GM19043 (cell line): ENCODE measurements at regions not wholly inside any gene's neighbourhood (a gene's known extent, or its start where the extent isn't known, plus 50 kb on each side); places are given as distances from the start of the nearest gene placed in this dataset.

Source experiments
- ATAC-seq: cut with Tn5 transposase; IDR thresholded peaks from one replicate; pipeline ENCODE4 v1.9.1; 2021; ENCODE audit warnings: low read depth; ENCODE audit not compliant: unreplicated experiment

- no peak for ATAC-seq
Observed at GRCh38 chr3:132231633-132232032, 85.6 kb upstream of the ACP3 start.

- ATAC-seq: no peak
Observed at GRCh38 chr3:132232231-132232792, 84.9 kb upstream of the ACP3 start.

- ATAC-seq: peak; percentile 71
Observed at GRCh38 chr3:132236701-132237651, 80.2 kb upstream of the ACP3 start.

GRCh38 chr3:132237652-132238032 lies 79.6 kb upstream of the ACP3 start:
- no peak for ATAC-seq

- no peak for ATAC-seq
Observed at GRCh38 chr3:132239587-132239986, 77.6 kb upstream of the ACP3 start.

GRCh38 chr3:132241776-132242514 lies 75.3 kb upstream of the ACP3 start:
- no peak for ATAC-seq

GRCh38 chr3:132242790-132243189 lies 74.4 kb upstream of the ACP3 start:
- no peak for ATAC-seq

- ATAC-seq: no peak
Observed at GRCh38 chr3:132245552-132246142, 71.6 kb upstream of the ACP3 start.

GRCh38 chr3:132246212-132246611 lies 71.0 kb upstream of the ACP3 start:
- ATAC-seq: no peak

GRCh38 chr3:132247211-132247610 lies 70.0 kb upstream of the ACP3 start:
- no peak for ATAC-seq

GRCh38 chr3:132248490-132248889 lies 68.7 kb upstream of the ACP3 start:
- ATAC-seq: no peak

GRCh38 chr3:132253262-132253878 lies 63.8 kb upstream of the ACP3 start:
- ATAC-seq: peak; percentile 60

- no peak for ATAC-seq
Observed at GRCh38 chr3:132254076-132254755, 63.0 kb upstream of the ACP3 start.

- ATAC-seq: no peak
Observed at GRCh38 chr3:132255041-132255745, 62.0 kb upstream of the ACP3 start.

- no peak for ATAC-seq
Observed at GRCh38 chr3:132256989-132257388, 60.2 kb upstream of the ACP3 start.

- ATAC-seq: no peak
Observed at GRCh38 chr3:132261506-132261905, 55.7 kb upstream of the ACP3 start.

- ATAC-seq: no peak
Observed at GRCh38 chr3:132262305-132262704, 54.9 kb upstream of the ACP3 start.

- no peak for ATAC-seq
Observed at GRCh38 chr3:132262956-132263355, 54.3 kb upstream of the ACP3 start.

GRCh38 chr3:132265028-132265427 lies 52.2 kb upstream of the ACP3 start:
- ATAC-seq: no peak
